Frontal cortex (tissue), 3 donors: ENCODE measurements at regions not wholly inside any gene's neighbourhood (a gene's known extent, or its start where the extent isn't known, plus 50 kb on each side); places are given as distances from the start of the nearest gene placed in this dataset.

Experiments used
- DNase-seq, 2 donors: peaks; one replicate each; pipeline ENCODE4 v3.0.0; 2012; ENCODE audit warnings: low spot score in 2 of 2
- FAIRE-seq: peaks from 2 replicates; lab custom pipeline; 2012; peaks lifted over from hg19 to GRCh38; lab: Jason Lieb, UNC
- donor health status: control.
- donor health status: control.
- donor health status: control.

DNA sequence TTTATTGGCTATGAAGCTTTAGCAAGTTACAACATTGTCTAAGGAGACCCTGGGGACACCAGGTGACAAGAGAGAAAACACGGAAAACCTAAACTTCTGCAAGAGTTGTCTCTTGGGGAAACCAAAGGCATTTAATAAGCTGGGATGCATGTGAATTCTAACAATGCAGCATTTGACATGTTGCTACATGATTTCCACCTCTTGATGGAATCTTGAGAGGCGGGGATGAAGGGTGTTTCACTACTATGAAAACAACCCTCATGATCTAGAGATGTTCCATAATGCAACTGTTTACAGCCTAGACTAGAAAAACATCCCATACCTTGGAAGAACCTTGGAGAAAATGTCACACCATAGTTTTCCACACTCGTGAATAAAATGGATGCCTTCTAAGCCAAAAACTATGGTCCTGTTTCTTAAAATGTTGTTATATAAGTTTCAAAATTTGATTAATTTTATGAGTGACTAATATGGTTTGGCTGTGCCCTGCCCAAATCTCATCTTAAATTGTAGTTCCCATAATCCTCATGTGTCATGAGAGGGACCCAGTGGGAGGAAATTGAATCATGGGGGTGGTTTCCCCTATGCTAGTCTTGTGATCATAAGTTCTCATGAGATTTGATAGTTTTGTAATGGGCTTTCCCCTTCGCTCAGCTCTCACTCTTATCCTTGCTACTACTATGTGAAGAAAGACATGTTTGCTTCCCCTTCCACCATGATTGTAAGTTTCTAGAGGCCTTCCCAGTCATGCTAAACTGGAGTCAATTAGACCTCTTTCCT is 164.6 kb downstream of the TNFSF13B start:
- FAIRE-seq = no peak
- DNase-seq = no peak

DNA sequence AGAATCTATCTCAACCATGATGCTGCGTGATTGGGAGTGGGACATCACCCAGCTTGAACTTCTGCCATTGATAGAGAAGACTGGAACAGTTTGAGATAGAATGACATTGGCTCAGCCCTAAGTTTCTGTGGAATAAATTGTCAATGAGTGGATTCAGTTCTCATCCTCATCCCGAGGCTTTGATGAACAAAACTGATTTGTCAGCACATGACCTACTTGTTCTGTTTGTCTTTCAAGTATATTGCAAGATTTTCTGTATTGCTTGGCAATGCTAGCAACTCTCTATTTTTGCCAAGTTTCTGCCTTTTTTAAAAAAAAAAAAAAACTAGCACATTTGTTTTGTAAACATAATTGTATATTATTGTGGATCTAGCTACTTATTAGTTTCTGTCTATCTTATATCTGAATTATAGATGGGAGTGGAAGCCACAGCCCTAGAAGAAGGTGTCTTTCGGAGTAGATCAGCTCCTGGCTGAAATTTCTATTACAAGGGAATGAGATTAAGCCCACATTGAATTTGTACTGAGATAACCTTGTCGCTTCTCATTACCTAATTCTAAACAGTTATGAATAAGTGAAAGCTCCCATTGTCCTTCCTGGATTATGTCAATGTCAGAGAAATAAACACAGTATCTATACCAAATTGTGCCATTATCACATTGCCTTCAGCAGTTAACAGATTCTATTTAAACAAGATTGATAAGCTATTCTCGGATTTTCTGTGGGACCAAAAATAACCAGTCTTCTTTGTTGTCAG is 166.1 kb downstream of the TNFSF13B start:
- FAIRE-seq (no peak), DNase-seq (no peak)

DNA sequence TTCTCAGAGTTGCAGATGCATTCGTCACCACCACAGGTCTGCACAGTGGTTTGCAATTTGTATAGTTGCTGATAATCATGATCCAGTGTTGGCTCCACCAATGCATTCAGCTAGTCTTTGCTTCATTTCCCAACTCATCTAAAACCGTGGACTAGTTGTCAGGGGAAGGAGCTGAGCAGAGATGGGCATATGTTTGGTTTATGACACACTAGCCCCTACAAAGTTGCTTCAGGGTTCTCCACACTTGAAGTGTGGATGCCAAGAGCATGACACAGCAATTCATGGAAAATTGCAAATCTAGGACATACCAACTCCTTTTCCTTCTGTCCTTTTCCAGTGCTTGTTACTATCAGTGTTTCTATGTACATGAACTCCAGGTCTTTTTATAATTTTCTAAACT is 168.0 kb downstream of the TNFSF13B start:
- FAIRE-seq (no peak), DNase-seq (no peak)

DNA sequence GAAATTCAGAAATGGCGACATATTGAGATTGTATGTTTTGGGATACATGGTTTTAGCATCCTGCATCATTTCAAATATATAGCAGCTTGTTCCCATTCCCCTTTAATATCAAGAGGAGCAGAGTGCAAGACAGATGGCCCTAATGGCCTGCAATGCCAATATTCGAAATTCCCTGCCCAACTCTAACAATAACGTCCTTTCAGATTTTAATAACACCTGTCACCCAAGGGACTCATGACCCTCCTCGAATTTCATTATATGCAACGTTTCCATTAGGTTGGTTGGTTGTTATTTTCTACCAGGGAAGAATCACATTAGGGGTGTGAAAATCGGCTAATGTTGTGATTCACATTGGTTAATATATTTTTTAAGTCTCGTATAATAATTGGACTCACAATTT is 170.0 kb downstream of the TNFSF13B start:
- DNase-seq = no peak
- no peak for FAIRE-seq

DNA sequence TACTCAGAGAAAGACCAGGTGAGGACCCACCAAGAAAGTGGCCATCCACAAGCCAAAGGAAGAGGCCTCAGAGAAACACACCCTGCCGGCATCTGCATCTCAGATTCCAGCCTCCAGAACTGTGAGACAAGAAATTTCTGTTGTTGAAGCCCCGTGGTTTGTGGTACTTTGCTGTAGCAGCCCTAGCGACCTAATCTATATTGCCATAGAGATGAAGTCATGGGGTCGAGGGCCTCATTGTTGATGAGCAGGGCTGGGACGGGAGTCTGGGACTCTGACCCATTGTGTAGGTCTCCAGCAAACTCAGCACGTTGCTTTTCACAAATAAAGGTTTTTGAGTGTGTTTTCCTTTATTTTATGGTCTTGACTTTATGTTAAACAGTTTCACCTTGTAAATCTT is 174.9 kb downstream of the TNFSF13B start:
- no peak for DNase-seq
- no peak for FAIRE-seq

DNA sequence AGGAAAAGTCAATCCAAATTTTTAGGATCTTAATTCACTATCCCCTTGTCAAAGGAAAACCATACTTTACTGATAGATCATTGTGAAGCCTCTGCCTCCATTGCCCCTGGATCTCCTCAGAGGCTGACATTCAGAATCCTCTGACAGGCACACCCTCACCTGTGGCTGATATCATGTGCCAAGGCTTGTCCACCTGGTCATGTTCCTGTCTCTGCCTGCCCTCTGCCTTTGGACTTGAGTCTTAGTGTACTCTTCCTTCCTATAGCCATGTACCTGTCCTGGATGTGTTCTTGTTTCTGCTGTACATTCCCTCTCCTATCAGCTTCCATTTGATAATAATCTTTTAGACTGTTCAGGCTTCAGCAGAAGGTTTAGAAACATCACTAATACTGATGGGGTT is 179.4 kb downstream of the TNFSF13B start:
- DNase-seq (no peak), FAIRE-seq (no peak)

DNA sequence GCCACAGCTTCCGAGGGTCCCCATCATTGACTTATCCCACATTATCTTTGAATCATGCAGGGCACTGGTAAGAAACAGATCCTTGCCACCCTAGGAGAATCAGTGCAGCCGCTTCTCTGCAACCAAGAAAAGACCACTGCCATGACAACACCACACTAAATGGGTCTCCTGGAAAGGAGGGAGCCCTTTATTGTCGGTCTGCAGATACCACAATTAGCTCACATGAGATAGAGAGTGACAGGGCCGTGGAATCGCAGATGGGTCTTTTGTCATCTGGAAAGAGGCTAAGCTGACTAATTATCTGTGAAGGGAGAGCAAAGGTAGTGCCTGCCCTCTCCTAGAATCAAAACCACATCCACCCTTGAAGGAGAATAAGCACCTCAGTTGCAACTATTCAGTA is 178.3 kb upstream of the MYO16 start:
- FAIRE-seq = no peak

DNA sequence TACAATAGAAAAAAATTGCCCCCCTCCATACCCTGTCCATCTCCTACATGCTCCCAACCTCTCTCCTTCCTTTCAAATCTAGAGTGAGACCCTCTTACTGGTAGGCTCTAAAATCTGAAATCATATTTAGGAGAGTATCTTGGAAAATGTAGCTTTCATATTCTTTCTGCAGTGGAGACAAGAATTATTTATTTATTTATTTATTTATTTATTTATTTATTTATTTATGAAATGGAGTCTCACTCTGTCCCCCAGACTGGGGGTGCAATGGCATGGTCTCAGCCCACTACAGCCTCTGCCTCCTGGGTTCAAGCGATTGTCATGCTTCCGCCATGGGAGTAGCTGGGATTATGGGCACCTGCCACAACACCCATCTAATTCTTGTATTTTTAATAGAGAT is 174.1 kb upstream of the MYO16 start:
- DNase-seq (no peak), FAIRE-seq (no peak)

More for the DNA sequence above, 178.3 kb upstream of the MYO16 start:
- DNase-seq = no peak

DNA sequence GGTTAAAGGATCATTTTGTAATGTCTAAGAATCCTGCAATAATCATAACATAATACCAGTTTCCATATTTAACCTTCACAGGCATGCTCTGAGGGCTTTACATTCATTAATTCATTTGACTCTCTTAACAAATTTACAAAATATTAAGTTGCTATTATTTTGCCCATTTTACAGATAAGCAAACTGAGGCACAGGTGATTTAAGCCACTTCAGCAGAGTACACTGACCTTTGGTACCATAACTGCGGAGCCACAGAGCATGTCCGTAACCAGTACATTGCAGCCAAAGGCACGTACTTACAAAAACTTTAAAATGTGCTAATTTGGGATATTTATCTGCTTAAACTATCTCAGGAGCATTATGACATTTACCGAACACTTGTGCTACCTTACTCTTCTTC is 169.4 kb upstream of the MYO16 start:
- DNase-seq (no peak), FAIRE-seq (no peak)

DNA sequence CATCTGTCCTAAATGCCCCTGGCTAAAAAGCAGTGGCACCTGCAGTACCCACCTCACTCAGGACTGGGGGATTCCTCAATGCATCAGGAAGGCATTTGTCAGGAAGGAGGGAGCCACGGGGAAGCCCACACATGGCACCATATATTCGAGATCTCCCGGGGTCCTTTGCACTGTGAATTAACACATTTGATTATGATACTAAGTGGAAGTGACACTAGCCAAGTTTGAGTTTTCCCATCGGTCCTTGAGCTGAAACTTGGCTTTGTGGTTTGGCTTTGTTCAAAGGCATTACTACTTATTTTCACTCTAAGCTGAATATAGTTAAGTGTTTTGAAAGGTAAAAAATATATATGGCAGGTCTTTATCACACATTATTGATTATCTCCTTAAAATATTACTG is 168.7 kb upstream of the MYO16 start:
- FAIRE-seq = no peak
- DNase-seq = no peak

DNA sequence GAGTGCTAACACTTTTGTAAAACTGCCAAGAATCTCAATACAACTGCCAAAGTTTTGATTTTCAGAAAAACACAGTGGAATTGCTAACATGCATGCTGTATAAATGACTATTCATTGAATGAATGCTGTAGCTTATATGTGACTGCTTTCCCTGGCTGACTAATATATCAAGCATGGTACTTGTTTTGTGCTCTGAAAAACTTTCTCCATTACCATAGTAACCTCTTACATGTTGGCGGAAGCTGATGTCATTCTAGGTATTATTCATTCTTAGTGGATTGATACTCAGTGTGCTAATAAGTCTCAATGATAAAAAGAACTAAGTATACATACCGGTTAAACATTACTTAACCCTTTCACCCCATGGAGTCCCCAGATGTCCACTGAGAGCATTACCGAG is 166.1 kb upstream of the MYO16 start:
- FAIRE-seq (no peak), DNase-seq (no peak)

DNA sequence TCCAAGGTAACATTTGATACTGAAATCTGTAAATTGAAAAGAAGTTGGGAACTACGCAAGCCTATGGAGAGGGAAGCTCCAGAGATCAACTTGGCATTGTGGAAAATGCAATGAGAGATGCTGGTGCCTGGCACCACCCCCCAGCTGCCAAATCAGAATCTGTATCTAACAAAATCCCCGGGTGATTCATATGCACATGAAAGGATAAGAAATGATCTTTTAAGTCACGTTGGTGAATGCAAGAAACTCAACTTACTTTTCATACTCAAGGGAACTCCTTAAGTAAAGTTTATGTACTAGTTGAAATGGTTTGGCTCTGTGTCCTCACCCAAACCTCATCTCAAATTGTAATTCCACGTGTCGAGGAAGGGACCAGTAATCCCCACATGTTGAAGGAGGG is 158.5 kb upstream of the MYO16 start:
- FAIRE-seq = no peak
- DNase-seq = no peak

DNA sequence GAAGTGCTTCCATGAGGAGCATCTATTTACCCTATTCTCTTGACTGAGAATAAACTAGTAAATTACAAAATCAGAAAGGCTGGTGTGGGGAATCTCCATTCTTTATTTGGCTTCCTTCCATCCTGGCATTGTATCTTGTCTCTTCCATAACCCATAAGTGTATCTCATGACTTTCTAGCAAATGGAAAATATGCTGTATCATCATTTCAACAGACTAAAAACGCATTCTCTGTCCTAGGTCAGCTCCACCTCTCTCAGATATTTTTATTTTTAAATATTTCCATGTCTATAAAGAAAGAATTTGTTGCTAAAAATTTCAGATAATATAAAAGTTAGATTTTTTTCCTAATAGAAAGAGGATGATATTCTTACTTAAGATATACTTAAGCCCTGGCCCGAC is 154.2 kb upstream of the MYO16 start:
- FAIRE-seq = no peak
- DNase-seq = no peak

DNA sequence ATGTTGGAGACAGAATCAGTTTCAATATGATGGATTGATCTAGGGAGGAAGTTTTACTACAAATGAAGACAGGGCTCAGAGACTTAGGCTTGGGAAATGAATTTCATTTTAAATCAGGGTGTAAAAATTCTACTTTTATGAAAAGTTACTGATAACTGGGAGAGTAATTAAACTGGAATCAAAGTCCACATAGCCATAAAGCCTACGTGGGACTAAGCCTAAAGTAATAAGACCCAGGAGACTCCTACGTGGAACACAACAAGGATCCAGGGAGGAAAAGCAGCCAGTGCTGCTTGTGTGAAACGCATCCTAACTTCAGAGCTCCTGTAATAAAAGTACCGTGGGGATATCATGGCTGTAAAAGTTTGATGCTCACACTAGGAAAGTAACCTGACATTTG is 152.0 kb upstream of the MYO16 start:
- FAIRE-seq = no peak

DNA sequence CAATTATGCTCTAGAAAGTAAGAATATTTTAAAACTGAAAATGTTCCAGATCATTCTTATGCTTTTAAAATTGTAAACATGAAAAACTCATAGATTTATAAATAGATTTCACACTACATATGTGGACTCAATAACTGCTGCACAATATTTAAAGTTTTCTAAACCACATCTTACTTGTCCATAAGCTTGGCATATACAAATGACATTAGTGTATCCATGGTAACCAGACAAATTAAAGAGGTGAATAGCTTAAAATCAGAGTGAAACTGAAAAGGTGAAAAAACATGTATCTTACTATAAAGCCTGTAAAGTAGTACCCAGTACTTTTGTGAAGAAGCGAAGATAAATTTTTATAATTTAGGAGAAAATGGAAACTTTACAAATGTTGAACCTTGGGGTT is 151.2 kb upstream of the MYO16 start:
- no peak for FAIRE-seq

More for the DNA sequence above, 152.0 kb upstream of the MYO16 start:
- DNase-seq = no peak

DNA sequence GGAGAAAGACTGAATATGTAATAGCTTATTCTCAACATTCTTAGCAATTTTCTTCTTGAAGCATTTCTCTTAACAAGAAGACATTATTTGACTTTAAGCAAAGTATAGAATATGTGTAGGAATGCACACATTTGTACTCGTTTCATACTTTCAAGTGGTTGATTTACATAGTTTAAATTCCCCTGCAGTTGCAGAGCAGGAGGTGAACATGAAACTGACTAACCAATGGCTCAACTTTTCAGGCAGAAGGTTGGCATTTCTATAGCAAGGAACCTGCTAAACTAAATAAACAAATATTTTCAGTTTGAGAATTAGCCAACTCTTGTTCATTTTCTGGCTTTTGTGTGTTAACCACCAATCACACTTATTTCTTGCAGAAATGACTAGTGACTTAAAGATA is 145.4 kb upstream of the MYO16 start:
- no peak for DNase-seq
- no peak for FAIRE-seq

More for the DNA sequence above, 151.2 kb upstream of the MYO16 start:
- no peak for DNase-seq

DNA sequence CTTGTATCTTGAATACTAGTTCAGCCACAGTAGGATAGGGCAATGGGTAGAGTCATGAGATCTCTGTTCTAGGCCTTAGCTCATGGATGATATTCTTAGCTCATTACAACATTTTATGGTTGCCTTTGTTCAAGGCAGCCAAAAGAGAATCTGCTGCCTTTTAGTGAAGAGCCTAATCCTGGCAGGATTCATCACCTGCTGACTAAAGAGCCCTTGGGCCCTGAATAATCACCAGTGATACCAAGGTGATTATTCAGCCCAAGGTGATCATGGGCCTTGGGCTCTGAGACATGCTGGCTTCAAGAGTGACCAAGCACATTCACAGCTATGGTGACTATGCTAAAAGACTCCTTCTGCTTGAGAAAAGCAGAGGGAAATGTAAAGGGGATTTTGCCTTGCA is 143.3 kb upstream of the MYO16 start:
- DNase-seq = no peak
- FAIRE-seq = no peak

DNA sequence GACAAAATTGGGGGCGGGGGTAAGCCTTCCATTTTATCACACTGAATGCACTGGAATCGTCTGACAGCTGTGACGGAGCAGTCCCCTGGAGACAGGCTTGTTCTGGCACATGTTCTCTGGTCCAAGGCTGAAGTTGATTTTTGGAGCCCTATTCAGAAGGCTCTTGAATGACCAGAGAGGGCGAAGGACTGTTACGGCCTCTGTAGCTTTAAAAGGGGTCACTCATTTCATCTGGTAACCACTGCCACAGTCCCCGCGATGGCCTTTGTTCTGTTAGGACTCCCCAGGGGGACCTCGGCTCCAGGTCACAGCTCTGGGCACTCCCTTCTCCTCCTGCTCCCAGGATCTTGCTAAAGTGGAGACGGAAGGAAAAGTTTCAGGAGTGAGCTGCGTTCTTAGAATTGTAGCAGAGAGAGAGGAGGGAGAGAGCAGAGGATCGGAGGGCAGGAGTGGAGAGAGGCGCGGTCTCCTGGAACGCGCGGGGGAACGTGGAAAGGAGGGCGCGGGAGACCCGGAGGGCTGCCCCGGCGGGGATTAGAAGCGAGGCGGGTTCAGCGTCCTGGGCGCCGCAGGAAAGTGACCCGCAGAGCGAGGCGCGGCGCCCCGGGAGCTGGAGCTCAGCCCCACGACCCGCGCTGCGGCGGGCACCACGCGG is 134.3 kb upstream of the MYO16 start:
- no peak for DNase-seq
- no peak for FAIRE-seq

DNA sequence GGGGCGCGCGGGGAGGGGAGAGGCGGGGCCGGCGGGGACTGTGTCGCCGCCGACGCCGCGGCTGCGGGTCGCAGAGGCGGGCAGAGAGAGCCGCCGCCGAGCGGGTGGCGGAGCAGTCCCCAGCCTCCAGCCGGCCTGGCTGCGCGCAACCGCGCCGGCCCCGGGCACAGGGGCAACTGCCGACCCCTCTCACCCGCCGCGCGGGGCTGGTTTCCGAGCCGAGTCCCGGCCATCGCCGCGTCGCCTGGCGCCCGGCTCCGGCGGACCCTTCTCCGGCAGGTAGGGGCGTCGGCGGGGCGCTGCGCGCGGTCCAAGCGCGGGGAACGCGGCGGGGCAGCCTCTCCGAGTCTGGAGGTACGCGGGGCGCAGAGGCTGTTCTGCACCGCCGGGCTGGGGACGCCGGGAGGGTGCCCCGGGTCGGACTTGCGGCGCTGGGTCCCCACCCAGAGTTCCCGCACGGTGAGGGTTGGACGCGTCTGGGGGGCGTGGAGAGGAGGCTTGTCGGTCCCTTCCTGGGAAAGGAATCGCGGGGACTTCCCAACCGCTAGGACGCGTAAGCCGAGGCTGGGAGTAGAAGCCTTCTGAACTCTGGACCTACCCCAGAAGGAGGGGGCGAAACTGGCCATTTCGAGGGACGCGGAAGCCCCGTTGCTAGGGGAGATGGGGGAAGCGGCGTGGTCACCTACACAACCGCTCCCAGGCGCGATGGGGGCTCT is 133.6 kb upstream of the MYO16 start:
- FAIRE-seq (no peak), DNase-seq (no peak)
